HG03159 (cell line): ENCODE measurements at regions not wholly inside any gene's neighbourhood (a gene's known extent, or its start where the extent isn't known, plus 50 kb on each side); places are given as distances from the start of the nearest gene placed in this dataset.

Experiments
- ATAC-seq: cut with Tn5 transposase; IDR thresholded peaks from one replicate; pipeline ENCODE4 v1.9.1; 2021; ENCODE audit warnings: mild to moderate bottlenecking, moderate library complexity; ENCODE audit not compliant: unreplicated experiment

DNA sequence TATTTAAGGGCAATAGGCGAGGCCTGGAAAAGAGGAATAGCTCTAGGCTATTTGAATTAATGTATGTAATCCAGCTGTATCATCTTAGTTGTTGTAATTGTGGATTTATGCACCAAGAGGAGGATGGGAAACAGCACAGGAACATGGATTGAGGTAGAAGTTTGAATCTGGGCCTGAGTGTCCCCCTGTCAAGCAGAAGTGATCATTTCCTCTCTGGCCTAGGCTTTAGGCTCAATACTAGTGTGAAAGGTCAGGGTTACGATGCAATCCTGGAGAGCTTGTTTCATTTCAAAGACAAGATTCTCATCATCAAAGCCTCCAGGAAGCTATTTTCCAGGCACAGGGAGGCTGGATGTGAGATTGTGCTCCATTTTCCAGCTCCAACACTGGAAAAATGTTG lies 77.9 kb upstream of the HSD17B12 start:
- ATAC-seq = no peak

DNA sequence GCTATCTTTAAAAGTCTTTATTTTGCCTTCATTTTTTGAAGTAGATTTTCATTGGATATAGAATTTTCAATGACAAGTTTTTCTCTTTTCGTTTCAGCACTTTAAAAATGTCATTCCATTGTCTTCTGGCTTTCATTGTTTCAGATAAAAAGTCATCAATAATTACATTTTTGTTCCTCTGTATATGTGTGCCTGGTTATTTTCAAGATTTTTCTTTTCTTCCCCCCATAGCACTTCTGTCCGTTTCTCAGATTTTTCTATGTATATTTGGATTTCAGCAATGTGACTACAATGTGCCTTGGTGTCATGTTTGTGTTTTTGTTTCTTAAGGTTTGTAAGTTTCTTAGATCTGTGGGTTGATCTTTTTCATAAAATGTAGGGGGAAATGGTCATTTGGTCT lies 66.3 kb upstream of the HSD17B12 start:
- no peak for ATAC-seq

DNA sequence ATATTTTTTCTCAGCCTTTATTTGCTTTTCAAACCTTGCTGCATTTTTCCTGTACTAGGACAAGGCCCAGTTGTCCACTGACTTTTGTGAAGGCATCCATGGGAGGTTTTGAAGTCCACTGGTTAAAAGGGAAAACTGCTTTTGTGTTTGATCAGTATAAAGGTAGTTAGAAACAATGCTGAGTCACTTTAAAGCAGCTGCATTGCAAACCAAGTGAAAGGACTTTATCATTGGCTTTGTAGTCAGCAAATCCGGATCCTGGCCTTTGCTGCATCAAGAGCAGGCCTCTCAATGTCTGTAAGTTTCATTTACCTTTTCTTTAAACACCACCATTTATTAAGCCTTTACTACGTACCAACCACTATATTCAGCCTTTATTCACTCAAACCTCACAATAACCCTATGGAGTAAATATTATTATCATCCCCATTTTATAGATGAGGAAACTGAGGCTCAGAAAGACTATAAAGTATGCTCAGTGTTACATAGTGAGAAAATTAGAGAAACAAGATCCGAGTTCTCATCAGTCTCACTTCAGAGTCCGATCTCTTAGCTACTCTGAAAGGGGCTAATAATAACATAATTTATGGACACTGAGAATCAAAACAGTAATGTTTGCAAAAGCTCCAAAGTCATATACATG lies 60.6 kb upstream of the HSD17B12 start:
- no peak for ATAC-seq

DNA sequence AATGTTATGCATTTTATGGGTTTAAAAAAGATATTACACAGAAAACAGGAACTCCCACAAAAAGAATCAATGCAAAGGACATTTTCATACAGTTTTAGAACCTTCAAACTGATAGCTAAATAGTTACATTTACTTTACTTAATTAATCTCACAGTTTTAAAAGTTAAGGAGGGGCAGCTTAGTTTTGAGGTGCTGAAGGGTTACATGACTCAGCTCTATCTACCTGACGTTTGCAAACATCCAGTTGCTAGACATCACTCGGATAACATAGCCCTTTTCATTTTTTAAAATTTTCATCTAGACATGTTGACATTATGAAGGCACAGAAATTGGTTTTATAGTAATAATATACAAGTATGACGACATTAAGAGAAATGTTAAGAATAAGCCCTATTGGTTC lies 53.7 kb upstream of the HSD17B12 start:
- ATAC-seq = no peak
